MM.1S (cell line): ENCODE measurements at regions not wholly inside any gene's neighbourhood (a gene's known extent, or its start where the extent isn't known, plus 50 kb on each side); places are given as distances from the start of the nearest gene placed in this dataset.

Experiments
- DNase-seq: peaks from one replicate; pipeline ENCODE4 v3.0.0-alpha.2; 2015
- H2AFZ ChIP-seq: fragments of 300-600 bp; sonication (generic); 2 replicates; pipeline ENCODE4 v1.6.0; 2016; ENCODE audit warnings: antibody characterized with exemption, low read length
- H3F3A ChIP-seq: fragments of 300-600 bp; sonication (generic); 2 replicates; pipeline ENCODE4 v1.6.1; 2016; ENCODE audit warnings: mild to moderate bottlenecking, antibody characterized with exemption, low read length, moderate library complexity, mixed read lengths; ENCODE audit not compliant: insufficient read depth
- H3K27ac ChIP-seq: fragments of 300-600 bp; sonication (generic); 2 replicates; pipeline ENCODE4 v1.5.1; 2016; ENCODE audit warnings: mild to moderate bottlenecking, low read length
- H3K27me3 ChIP-seq: fragments of 300-600 bp; sonication (generic); replicated peaks from 2 replicates; pipeline ENCODE4 v1.6.0; 2016; ENCODE audit warnings: low read length; ENCODE audit not compliant: insufficient read depth
- H3K36me3 ChIP-seq: fragments of 300-600 bp; sonication (generic); replicated peaks from 2 replicates; pipeline ENCODE4 v1.6.1; 2016; ENCODE audit warnings: mild to moderate bottlenecking, low read length, mixed read lengths; ENCODE audit not compliant: insufficient read depth
- H3K4me1 ChIP-seq: fragments of 300-600 bp; sonication (generic); 2 replicates; pipeline ENCODE4 v1.6.1; 2016; ENCODE audit warnings: low read length, mixed read lengths
- H3K4me2 ChIP-seq: fragments of 300-600 bp; sonication (generic); 2 replicates; pipeline ENCODE4 v1.6.0; 2016; ENCODE audit warnings: low read depth, low read length
- H3K4me3 ChIP-seq: fragments of 300-600 bp; sonication (generic); 2 replicates; pipeline ENCODE4 v1.5.1; 2016; ENCODE audit warnings: low read length, mixed read lengths
- H3K79me2 ChIP-seq: fragments of 300-600 bp; sonication (generic); 2 replicates; pipeline ENCODE4 v1.6.1; 2016; ENCODE audit warnings: mixed run types, low read length, mixed read lengths
- H3K9ac ChIP-seq: fragments of 300-600 bp; sonication (generic); 2 replicates; pipeline ENCODE4 v1.6.1; 2016; ENCODE audit warnings: low read length, mixed read lengths
- H3K9me2 ChIP-seq: fragments of 300-600 bp; sonication (generic); replicated peaks from 2 replicates; pipeline ENCODE4 v1.6.1; 2016; ENCODE audit warnings: mild to moderate bottlenecking, low read length, mixed read lengths; ENCODE audit not compliant: insufficient read depth
- H3K9me3 ChIP-seq: fragments of 300-600 bp; sonication (generic); replicated peaks from 2 replicates; pipeline ENCODE4 v1.6.1; 2016; ENCODE audit warnings: mild to moderate bottlenecking, low read length, mixed read lengths; ENCODE audit not compliant: insufficient read depth
- H4K20me1 ChIP-seq: fragments of 300-600 bp; sonication (generic); 2 replicates; pipeline ENCODE4 v1.6.1; 2016; ENCODE audit warnings: mild to moderate bottlenecking, low read length, moderate library complexity, mixed read lengths; ENCODE audit not compliant: insufficient read depth
- CTCF ChIP-seq: fragments of 300-600 bp; sonication (generic); IDR thresholded peaks from 2 replicates; pipeline ENCODE4 v1.5.1; 2016; ENCODE audit warnings: antibody characterized with exemption, low read length, mixed read lengths
- EZH2 ChIP-seq: fragments of 300-600 bp; sonication (generic); optimal IDR thresholded peaks from 2 replicates; pipeline ENCODE3; 2017; ENCODE audit warnings: low read depth, mild to moderate bottlenecking, antibody characterized with exemption, low read length, mixed read lengths
- EZH2phosphoT487 ChIP-seq: fragments of 300-600 bp; sonication (generic); IDR thresholded peaks from 2 replicates; pipeline ENCODE4 v1.6.1; 2018; ENCODE audit warnings: antibody characterized with exemption, low read length

- TF ChIP-seq EZH2 (no peak), EZH2phosphoT487 (no peak), CTCF (no peak)
- no peaks in the 10 kb centered on the region for H3K27me3 ChIP-seq
- no peak overlapping the region for H3K4me2 ChIP-seq
- DNase-seq: no peak
- no peak overlapping the region for H3K4me3 ChIP-seq
- no peaks in the 10 kb centered on the region for H3F3A ChIP-seq
- no peaks in the 10 kb centered on the region for H3K9me2 ChIP-seq
- no peaks in the 10 kb centered on the region for H4K20me1 ChIP-seq
- H3K9me3 ChIP-seq: no peaks in the 10 kb centered on the region
- H3K27ac ChIP-seq: no peak overlapping the region
- H3K79me2 ChIP-seq: no peaks in the 10 kb centered on the region
- H2AFZ ChIP-seq: no peak overlapping the region
- no peaks in the 10 kb centered on the region for H3K36me3 ChIP-seq
- no peaks in the 10 kb centered on the region for H3K4me1 ChIP-seq
- H3K9ac ChIP-seq: no peak overlapping the region
Observed at GRCh38 chr11:109109571-109110315, 312.2 kb upstream of the C11orf87 start.

GRCh38 chr11:109112261-109112660 lies 309.7 kb upstream of the C11orf87 start:
- Histone ChIP-seq H3K4me3 (no peak overlapping the region), H2AFZ (no peak overlapping the region), H4K20me1 (no peaks in the 10 kb centered on the region), H3K36me3 (no peaks in the 10 kb centered on the region), H3K27me3 (no peaks in the 10 kb centered on the region), H3F3A (no peaks in the 10 kb centered on the region), H3K4me2 (no peak overlapping the region), H3K9me3 (no peaks in the 10 kb centered on the region), H3K79me2 (no peaks in the 10 kb centered on the region), H3K9me2 (no peaks in the 10 kb centered on the region), H3K9ac (no peak overlapping the region), H3K4me1 (no peaks in the 10 kb centered on the region), H3K27ac (no peak overlapping the region)
- DNase-seq: no peak
- no peak for TF ChIP-seq EZH2phosphoT487
- TF ChIP-seq CTCF: no peak

- Histone ChIP-seq H3K4me2 (no peak overlapping the region), H3K27me3 (no peaks in the 10 kb centered on the region), H3F3A (no peaks in the 10 kb centered on the region), H3K79me2 (no peaks in the 10 kb centered on the region), H3K4me3 (no peak overlapping the region), H3K27ac (no peak overlapping the region), H3K9me2 (no peaks in the 10 kb centered on the region), H3K36me3 (no peaks in the 10 kb centered on the region), H2AFZ (no peak overlapping the region), H3K9me3 (no peaks in the 10 kb centered on the region), H3K9ac (no peak overlapping the region), H4K20me1 (no peaks in the 10 kb centered on the region), H3K4me1 (no peaks in the 10 kb centered on the region)
- TF ChIP-seq EZH2 (no peak), EZH2phosphoT487 (no peak), CTCF (no peak)
- DNase-seq: no peak
Observed at GRCh38 chr11:109112821-109113280, 309.1 kb upstream of the C11orf87 start.
